NCI-H524 (cell line): ENCODE measurements at regions not wholly inside any gene's neighbourhood (a gene's known extent, or its start where the extent isn't known, plus 50 kb on each side); places are given as distances from the start of the nearest gene placed in this dataset.

Source experiments
- DNase-seq, 2 experiments: peaks; one replicate each; lab custom pipeline; 2025; lab: John Stamatoyannopoulos, UW

DNA sequence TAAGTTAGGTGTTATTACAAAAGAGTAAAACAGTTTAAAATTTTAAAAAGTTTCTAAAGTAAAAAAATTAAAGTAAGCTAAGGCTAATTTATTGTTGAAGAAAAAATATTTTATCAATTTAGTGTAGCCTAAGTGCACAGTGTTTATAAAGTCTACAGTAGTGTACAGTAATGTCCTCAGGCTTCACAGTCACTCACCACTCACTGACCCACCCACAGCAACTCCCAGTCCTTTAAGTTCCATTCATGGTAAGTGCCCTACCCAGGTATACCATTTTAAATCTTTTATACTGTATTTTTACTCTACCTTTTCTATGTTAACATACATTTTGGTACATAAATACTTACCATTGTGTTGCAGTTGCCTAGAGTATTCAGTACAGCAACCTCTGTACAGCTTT is 120.3 kb upstream of the DKK2 start:
- DNase-seq = no peak

DNA sequence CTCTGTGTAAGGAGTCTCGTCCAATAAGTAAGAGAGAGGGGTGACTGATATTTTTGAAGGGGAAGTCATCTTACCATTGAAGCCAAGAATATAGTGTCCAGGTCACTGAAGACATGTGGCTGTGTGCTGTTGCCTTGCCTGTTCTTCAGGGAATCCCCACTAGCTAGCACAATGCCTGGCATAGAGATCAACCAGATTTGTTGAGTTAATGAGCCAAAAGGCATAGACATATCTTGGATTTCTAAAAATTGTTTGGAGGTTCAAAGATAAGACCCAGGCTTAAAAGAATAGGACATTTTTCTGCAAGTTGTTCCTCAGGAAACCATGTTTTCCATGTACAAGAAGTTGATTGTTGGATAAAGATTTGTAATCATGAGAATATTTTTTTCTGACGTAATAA is 119.3 kb upstream of the DKK2 start:
- DNase-seq = no peak

DNA sequence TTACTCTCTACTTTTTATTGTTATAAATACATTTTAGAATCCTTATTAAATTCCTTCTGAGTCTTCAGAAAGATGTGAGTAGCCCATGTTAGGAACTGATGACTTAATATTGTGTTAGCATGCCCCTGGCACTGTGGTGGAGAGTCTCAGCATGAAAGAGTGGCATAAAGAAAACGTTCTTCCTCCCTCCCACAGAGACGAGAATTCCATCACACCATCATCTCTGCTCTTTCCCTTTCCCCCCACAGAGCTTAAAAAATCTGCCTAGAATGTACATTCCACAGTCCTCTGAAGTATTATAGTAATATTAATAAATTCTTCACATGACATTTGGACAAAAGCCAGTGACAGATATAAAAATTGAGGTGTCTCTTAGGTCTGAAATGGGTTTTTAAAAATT is 117.8 kb upstream of the DKK2 start:
- DNase-seq = no peak

DNA sequence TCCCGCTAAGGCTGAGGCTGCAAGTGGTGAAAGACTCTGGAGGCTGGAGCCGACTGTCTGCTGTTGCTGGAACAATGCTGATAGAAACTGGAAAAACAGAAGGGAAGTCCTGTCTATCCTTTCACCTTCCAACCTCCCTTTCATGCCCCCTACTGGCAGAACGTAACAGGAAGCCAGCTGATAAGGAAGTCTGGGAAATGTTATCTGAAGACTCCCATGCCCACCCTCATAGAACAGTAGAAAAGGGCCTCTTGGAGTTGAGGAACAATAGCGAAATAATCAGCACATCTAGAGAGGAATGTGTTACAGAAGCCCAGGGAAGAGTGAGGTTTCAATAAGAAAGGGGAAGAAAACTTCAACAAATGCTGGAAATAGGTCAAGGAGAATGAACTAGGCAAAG is 117.1 kb upstream of the DKK2 start:
- peak in 1 of 2 experiments; percentile 2 for DNase-seq

DNA sequence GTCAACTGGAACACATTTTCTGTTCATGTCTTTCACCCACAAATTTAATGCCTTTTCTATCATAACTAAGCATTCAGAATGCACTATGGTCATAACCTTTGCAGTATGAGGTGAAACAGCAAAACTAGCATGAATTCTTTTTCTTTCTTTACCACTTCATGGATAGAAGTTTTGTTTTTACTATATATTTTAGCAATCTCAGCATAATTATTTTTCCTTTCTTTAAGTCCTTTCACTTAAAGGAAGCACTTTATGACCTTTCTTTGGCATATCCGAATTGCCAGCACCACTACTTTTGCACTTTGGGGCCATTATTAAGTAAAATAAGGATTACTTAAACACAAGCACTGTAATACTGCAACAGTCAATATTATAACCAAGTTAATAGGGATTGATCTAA is 115.1 kb upstream of the DKK2 start:
- DNase-seq = no peak

DNA sequence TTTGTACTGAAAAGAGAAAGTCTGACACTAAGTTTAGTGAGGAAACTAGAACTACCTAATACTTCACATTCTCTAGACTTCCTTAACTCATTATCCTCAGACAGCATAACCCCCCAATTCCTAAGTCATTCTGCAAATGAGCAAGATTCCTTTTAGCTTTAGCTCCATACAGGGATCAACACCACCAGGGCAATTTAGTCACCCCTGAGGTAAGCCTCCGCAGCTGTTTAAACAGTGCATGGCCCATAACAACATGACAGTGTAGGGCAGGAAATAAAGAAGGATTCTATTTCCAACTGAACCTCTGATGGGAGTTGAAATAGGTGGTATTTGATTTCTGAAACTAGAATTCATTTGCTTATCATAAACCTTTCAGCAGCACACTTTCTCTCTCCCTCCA is 112.8 kb upstream of the DKK2 start:
- DNase-seq = no peak

DNA sequence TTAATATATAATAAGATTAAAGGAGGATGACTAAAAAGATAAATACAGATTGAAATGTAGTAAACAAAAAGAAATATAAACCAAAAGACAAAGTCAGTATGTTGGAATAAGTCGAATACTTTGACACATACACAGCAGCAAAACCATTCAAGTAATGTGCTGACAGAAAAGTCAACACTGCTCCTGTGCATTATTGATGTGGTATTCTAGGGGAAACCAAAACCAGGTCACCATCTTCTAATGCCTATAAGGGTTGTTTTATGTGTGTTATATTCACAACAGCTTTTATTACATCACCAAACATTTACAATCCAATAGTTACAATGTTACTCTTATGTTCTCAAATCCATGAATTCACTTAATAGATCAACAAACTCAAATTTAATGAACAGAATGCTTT is 111.8 kb upstream of the DKK2 start:
- no peak for DNase-seq

DNA sequence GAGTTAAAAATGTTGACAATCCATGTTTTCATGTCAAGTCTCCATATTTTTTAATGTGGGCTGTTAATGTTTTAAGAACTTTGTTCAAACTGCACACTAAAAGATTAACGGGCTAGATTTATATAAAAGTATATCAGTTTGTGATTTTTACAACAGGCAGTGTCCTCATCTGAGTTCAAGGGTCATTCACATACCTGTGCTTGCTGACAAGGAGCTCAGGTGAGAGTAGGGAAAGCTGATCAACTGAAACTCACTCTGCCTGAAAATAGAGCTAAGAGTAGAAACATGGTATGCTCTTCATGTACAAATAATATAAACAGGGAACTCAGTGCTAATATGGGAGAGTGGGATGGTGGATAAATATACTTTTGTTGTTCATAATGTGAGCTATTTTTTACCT is 102.3 kb upstream of the DKK2 start:
- no peak for DNase-seq

DNA sequence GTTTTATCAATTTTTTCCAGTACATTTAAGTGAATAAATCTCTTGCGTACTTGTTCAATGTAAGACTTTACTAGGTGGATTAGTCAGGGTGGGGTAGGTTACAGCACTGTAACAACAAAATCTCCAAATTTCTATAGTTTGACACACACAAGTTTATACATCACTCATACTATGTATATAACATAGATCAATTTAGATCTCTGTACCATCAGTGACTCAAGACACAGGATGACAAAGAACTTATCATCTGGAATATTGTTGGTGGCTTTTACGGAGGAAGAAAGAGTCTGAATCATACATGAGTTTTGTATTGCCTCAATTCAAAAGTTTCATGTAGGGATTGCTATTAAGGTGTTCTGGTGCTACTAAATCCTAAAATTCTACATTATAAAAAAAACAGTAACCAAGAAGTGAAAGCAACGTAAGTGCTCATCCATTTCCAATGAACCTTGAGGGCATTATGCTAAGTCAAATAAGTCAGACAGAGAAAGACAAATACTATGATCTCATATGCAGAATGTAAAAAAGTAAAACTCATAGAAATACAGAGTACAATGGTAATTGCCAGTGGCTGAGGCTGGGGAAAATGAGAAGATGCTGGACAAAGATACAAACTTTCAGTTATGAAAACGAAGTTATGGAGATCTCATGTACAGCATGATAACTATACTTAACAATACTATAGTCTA is 98.0 kb upstream of the DKK2 start:
- DNase-seq = no peak

DNA sequence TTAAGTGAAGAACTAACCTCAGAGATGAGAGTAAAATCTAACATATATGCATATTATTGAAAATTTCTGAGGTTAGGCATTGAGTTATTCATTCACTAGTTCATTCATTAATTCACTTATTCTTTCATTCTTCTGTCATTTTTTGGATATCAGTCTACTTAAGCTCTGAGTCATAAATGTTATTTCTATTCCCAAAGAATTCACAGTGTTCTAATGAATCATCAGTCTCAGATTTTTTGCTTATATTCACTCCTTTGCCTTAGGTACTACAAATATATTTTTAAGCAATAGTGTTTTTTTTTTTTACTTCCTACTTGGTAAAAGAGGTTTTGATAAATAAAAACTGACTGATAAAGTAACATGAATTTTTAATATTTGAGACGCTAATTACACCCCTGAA is 95.2 kb upstream of the DKK2 start:
- no peak for DNase-seq

DNA sequence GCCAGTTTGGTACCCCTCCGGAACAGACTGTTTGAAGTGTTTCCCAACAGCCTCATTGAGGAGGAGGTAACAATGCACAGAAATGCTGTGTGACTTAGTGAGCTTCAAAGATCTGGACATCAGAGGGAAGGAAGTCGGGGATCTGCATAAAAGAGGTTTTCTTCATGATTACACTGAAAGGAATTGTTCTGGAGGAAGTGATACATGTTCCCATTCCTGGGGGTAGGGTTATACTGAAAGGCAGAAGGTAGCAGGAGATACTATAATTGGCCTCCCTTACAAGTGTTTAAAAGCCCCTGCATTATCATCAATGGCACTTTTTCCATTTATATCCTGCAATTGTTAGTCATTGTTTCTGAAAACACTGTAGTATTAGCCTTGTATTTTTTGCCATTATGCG is 94.0 kb upstream of the DKK2 start:
- DNase-seq = no peak

DNA sequence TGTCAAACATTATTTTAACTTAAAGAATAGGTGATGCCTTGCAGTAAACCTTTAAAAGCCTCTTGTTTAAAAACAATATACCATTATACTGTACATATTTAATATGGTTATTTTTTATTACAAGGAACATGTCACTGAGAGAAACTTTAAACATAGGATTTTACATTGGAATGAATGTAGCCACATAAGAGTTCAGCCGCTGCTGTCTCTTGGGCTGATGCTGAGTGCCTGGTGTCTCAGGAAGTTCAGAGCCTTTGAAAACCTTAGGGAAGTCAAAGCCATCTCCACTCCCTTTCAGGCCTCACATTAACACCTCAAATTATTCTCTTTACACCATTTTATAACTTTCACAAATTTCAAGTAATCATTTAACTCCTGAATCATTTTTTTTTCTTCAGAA is 93.5 kb upstream of the DKK2 start:
- no peak for DNase-seq

DNA sequence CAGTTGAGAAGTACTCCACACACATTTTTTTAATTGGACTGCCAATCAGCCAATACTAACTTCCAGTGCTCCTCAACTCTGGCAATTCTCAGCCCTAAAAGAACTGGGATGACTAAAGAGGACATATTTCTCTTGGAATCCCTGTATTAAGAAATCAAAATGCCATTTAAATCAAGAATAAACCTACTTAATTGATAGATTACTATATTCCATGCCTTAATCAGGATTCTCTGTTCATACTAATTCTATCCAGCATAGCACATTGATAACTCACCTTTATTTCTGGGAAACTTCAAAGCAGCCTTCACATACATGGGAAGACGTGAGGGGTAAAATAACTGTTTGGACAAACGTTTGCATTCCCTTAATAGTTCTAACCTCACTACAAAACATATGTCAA is 93.0 kb upstream of the DKK2 start:
- no peak for DNase-seq

DNA sequence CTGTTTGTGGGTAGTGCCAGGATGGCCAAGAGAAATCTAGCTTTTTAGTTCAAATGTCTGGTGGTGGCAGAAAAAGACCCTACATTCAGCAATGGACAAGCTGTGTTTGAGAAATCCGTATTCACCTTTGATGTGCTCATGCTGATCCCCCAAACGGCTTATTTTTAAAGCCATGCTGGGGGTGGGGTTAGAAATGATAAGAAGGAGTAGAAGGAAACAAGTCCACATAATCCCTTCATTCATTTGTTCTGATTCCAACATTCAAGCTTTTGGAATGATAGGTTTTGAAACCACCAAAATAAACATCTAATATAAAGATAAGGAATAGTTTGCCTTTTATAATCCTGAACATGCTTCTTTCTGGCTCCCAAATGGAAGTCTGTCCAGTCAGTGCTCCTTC is 92.0 kb upstream of the DKK2 start:
- no peak for DNase-seq

DNA sequence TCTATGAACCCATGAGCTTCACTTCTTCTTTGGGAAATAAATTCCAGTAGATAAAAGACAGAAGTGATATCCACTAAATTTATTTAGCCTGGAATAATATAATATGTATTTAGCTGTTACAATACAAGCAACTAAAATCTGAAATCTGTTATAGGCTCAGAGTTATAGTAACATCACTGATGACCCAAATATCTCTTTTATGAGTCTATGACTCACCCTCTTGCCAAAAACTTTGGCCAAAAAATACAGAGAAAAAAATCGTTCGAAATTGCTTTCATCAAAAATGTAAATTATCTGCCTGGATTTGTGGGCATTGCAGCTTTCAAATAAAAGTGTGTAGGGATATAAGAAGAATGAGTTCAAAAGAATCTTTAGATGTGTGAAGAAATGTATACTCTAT is 89.4 kb upstream of the DKK2 start:
- no peak for DNase-seq

DNA sequence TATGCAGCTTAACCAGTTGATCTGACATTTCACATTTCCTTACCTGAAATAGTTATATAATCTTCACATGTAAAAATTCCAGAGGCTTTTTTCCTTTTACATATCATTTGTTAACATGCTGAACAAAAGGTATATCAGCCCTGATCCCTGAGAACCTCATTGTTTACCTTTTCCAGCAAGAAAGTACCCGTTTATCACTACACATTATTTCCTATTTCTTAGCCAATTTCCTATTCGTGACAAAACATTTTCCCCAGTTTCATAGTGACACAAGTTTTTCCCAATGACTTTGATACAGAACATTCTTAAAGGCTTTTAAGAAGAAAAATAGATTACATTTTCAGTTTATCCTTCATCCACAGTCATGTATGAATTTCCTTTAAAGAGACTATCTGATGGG is 86.6 kb upstream of the DKK2 start:
- no peak for DNase-seq

DNA sequence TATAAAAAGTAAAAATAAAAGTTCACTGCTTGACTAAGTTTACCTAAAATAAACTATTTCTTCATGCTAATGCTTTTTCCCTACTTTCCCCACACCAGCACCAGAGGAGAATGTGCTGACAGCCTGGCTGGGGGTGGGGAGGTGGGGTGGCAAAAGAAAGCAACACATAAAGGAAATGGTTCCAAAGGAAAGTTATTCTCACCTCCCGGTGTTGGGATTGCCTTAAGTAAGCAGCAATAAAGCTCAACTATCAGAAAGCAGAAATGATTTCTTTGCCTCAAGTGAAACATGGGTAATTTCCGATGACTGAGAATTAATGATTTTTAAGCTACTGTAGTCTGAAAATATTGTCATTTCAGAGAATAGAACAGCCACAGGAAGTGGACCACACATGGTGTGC is 84.5 kb upstream of the DKK2 start:
- no peak for DNase-seq

DNA sequence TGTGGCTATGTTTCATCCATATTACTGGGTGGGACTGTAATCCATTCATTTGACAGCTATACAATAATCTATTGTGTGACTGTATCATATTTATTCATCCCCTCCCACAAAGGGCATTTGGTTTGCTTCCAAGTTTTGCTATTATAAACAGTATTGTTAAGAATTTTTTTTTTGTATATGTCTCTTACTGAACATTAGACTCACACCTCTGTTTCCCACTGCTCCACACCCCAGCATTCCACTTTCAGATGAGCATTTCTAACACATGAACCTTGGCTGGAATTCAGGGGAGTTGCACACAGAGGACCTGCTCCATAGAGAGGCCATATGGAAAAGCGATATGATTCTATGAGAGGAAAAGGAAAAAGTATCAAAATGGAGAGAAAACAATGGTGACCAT is 81.6 kb upstream of the DKK2 start:
- DNase-seq = no peak

DNA sequence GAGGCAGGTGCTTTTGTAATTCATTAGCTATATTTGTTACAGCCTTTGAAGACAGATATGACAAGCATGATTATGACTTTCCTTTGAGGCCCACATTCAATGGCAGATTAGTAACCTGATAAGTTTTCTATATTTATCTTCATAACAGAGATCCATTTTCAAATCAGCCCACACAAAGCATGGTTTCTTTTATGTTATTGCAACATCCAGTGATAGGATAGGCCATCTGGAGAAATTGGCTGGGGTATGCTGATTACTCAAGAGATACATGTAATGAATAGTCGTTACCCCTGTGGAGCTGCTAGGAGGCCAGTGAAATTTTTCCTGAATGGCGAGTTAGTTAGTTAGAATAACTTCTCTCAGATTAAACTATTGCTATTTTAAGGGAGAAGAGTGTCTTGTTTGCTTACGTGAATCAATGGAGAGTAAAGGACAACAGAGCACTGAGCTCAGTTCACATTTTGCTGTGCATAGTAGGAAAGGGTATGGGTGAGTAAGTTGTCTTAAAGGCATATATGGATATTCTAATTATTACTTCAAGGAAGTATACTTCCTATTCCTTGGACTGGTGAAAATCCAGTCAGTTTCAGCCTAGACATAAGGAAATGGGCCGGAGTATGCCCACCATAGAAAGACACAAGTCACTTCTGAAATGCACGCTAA is 79.2 kb upstream of the DKK2 start:
- DNase-seq = peak in 1 of 2 experiments; percentile 0

DNA sequence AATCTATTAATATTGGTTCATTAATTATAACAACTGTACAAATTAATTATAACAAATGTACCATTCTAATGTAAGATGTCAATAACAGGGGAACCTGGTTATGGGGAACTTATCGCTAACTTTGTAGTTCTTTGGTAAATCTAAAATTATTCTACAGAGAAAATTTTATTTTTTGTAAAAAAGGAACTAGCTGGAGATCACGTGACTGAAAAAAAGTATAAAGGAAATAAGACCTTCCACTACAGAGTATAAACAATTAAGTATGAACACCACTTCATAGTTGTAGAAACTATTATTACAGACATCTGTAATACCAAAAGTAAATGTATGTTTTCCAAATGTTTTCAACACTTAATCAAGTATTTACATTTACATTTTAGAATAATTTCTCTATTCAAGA is 77.9 kb upstream of the DKK2 start:
- DNase-seq = no peak

DNA sequence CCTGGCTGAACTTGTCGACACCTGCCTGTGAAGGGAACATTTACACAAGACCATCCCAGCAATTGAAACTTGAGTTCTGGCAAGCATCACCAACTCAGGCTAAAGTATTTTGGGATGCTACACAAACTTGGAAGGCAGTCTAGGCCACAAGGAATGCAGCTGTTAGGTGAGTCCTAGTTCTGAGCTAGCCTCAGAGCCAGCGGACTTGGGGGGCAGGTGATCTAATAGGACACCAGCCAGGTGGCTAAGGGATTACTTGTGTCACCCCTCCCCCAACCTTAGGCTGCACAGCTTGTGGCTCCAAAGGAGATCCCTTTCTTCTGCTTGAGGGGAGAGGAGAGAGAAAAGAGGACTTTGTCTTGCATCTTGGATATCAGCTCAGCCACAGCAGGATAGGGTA is 62.3 kb upstream of the DKK2 start:
- no peak for DNase-seq

DNA sequence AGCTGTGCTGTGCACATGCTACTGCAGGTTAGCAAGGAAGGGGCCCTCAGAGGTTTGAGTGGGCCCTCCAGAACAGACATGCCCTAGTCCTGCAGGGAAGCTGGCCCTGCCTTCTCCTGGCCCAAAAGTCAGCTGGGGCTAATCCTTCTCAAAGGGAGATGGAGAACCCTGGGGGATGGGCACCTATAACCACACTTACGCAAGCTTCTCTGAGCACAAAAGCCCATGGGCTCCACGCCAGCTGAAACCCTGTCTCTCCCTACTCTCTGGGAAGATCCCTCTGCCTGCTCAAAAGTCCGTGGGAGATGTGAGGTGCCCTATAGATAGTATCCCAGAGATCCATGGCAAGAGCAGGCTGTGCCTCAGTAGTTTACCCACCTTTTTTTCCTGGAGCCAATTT is 58.9 kb upstream of the DKK2 start:
- no peak for DNase-seq

DNA sequence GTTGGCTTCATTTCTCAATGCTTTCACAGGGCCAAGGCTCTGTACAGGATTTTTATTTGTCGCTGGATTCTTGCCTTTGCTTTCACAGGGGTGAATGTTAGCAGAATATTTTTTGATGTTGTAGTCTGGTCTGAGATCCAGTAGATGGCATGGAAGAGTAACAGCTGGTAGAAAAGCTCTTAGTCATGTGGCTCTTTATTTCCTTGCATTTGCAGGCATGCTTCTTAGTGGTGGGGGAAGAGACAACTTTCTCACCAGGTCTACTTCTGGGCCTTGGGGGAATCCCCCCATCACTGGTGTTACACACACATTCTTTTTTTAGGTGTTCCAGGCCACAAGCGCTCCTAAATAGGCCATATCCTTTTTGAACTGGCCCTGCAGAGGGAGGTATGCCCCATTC is 58.2 kb upstream of the DKK2 start:
- peak in 1 of 2 experiments; percentile 6 for DNase-seq
